ENCODE measurements at regions not wholly inside any gene's neighbourhood (a gene's known extent, or its start where the extent isn't known, plus 50 kb on each side); places are given as distances from the start of the nearest gene placed in this dataset.
"Not testable (repeated sequence)": the region's sequence is repeated elsewhere in the genome, so short reads cannot be mapped to it uniquely, and the experiment has no call there.

GRCh38 chr13:21883713-21884112 is 212.8 kb downstream of the FGF9 start:
- no peak for DNase-seq

- no peak for DNase-seq
Measured at GRCh38 chr13:21884299-21884909, 213.5 kb downstream of the FGF9 start.

- no peak for DNase-seq
Measured at GRCh38 chr13:21884965-21885567, 214.2 kb downstream of the FGF9 start.

GRCh38 chr13:21885714-21886224 is 214.9 kb downstream of the FGF9 start:
- no peak for DNase-seq

GRCh38 chr13:21889651-21890050 is 218.8 kb downstream of the FGF9 start:
- DNase-seq, result no peak

GRCh38 chr13:21890220-21890619 is 219.3 kb downstream of the FGF9 start:
- DNase-seq, result not testable (repeated sequence)

- DNase-seq, result no peak
Measured at GRCh38 chr13:21894091-21894490, 223.2 kb downstream of the FGF9 start.

GRCh38 chr13:21894703-21895699 is 224.1 kb downstream of the FGF9 start:
- no peak for DNase-seq

- DNase-seq, result no peak
Measured at GRCh38 chr13:21895779-21896178, 224.9 kb downstream of the FGF9 start.

- no peak for DNase-seq
Measured at GRCh38 chr13:21897161-21897560, 226.3 kb downstream of the FGF9 start.

GRCh38 chr13:21898459-21898858 is 227.6 kb downstream of the FGF9 start:
- peak; percentile 15 for DNase-seq

- no peak for DNase-seq
Measured at GRCh38 chr13:21898945-21899344, 228.1 kb downstream of the FGF9 start.

GRCh38 chr13:21901336-21901735 is 230.5 kb downstream of the FGF9 start:
- no peak for DNase-seq

- DNase-seq, result no peak
Measured at GRCh38 chr13:21901811-21902708, 231.2 kb downstream of the FGF9 start.

- no peak for DNase-seq
Measured at GRCh38 chr13:21902709-21903098, 231.8 kb downstream of the FGF9 start.

- DNase-seq, result no peak
Measured at GRCh38 chr13:21905486-21905885, 234.6 kb downstream of the FGF9 start.

GRCh38 chr13:21909331-21909730 is 238.5 kb downstream of the FGF9 start:
- no peak for DNase-seq

GRCh38 chr13:21910546-21910945 is 239.7 kb downstream of the FGF9 start:
- no peak for DNase-seq

GRCh38 chr13:21911646-21912298 is 240.9 kb downstream of the FGF9 start:
- no peak for DNase-seq

GRCh38 chr13:21913010-21913409 is 242.1 kb downstream of the FGF9 start:
- no peak for DNase-seq

- no peak for DNase-seq
Measured at GRCh38 chr13:21917086-21918015, 246.5 kb downstream of the FGF9 start.

Measured in kidney glomerular epithelial cell (primary cell).